Medulla oblongata (tissue), 1 donor: ENCODE measurements at regions not wholly inside any gene's neighbourhood (a gene's known extent, or its start where the extent isn't known, plus 50 kb on each side); places are given as distances from the start of the nearest gene placed in this dataset.
"Not testable (repeated sequence)": the region's sequence is repeated elsewhere in the genome, so short reads cannot be mapped to it uniquely, and the experiment has no call there.

Experiments used
- DNase-seq: peaks from one replicate; pipeline ENCODE4 v3.0.0-alpha.2; 2015; ENCODE audit errors: extremely low spot score

DNA sequence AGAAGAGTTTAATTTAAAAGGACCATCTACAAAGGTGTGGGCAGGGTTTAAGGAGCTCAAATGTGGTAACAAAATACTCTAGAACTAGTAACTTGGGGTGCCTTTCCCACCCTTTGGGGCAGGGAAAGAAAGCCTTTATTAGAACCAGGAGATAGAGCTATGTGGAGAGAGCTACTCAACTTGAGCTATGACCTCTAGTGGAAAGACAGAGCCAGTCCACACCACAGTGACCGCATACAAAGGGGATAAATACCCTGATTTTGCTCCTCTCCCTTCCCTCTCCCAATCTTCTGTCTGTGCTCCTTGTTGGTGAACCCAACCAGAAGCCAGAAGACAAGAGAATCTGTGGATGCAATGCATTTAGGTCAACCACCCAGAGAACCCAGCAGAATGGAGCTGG lies 54.4 kb upstream of the JAK1 start:
- no peak for DNase-seq

- DNase-seq = no peak
Measured at GRCh38 chr1:65021795-65022194, 55.4 kb upstream of the JAK1 start.

GRCh38 chr1:65022216-65022615 lies 55.9 kb upstream of the JAK1 start:
- DNase-seq = no peak

DNA sequence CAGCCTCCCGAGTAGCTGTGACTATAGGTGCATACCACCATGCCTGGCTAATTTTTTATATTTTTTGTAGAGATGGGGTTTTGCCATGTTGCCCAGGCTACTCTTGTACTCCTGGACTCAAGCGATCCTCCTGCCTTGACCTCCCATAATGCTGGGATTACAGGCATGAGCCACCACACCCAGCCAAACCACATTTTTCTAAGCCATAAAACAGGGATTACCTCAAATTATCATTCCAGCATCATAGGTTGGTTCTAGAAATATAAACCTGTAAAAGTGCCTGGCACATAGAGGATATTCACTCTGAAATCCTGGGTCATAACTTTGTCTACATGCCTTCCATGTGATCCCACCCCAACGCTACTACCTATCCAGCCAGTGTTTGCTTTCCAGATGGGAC lies 59.4 kb upstream of the JAK1 start:
- no peak for DNase-seq

GRCh38 chr1:65026235-65026634 lies 59.9 kb upstream of the JAK1 start:
- no peak for DNase-seq

DNA sequence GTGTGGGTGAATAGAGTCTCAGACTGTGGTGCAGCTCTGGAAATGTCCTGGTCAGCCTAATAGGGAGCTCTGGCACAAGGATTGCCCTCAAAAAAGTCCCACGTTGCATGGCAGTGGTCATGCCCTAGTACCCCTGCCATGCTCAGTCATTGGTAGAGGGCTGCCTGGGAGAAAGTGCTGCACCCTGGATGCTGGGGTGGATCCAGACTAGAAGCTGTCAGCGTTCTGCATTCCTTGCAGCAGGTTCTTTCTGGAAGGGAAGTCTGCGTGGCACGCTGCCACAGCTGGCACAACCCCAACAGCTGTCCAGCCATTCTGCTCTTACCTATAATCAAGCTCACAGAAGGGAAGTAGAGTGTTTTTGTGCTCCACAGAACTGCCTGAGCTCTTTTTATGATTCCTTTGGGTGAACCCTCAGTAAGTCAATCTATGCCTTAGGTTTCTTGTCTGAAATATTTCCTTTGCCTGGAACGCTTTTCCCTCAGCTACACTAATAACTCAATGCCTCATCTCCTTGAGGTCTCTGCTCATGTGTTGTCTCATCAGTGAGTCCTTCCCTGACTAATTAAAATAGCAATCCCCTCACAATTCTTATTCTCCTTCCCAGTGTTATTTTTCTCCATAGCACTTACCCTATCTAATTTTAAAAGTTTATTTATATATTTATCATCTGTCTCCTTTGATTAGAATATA lies 61.5 kb upstream of the JAK1 start:
- peak; percentile 23 for DNase-seq

- DNase-seq = not testable (repeated sequence)
Measured at GRCh38 chr1:65029434-65029833, 63.1 kb upstream of the JAK1 start.

- not testable (repeated sequence) for DNase-seq
Measured at GRCh38 chr1:65034879-65035278, 68.5 kb upstream of the JAK1 start.

- DNase-seq = no peak
Measured at GRCh38 chr1:65036570-65037051, 70.3 kb upstream of the JAK1 start.

DNA sequence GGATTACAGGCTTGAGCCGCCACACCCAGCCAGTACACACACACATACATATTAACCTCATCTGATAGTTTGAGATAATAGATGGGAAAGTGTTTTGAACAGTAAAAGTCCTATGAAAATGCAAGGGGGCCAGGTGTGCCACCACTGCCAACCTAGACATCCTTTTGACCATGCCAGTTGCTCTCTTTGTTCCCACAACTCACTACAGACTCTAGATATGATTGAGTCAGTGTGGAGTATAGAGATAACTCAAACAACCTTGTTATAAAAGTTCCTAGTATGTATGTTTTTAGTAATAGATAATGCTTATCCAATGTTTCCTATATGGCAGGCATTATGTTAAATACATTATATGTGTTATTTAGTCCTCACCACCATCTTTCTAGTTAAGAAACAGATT lies 72.7 kb upstream of the JAK1 start:
- DNase-seq = no peak

- no peak for DNase-seq
Measured at GRCh38 chr1:65039508-65039907, 73.2 kb upstream of the JAK1 start.

DNA sequence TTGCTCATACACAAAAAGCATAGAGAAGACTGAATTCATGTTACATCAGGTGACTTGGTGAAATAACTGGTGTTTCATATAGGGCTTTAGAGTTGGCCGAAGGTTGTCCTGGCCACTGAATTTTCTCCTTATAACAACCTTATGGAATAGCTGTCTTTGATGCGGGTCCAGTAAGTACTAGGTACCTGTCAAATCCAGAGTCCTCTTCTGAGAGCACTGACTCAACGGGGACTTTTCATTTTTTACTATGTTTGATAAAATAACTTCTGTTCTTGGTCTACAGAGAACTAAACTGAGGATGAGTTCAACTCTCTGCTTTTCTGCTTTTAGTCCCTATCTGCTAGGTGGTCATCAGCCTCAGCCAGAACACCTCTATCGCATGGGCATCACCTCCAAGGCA lies 76.1 kb upstream of the JAK1 start:
- DNase-seq = no peak

GRCh38 chr1:65044411-65044810 lies 78.1 kb upstream of the JAK1 start:
- no peak for DNase-seq

- DNase-seq = no peak
Measured at GRCh38 chr1:65045022-65045817, 78.9 kb upstream of the JAK1 start.

- no peak for DNase-seq
Measured at GRCh38 chr1:65048335-65048734, 82.0 kb upstream of the JAK1 start.

DNA sequence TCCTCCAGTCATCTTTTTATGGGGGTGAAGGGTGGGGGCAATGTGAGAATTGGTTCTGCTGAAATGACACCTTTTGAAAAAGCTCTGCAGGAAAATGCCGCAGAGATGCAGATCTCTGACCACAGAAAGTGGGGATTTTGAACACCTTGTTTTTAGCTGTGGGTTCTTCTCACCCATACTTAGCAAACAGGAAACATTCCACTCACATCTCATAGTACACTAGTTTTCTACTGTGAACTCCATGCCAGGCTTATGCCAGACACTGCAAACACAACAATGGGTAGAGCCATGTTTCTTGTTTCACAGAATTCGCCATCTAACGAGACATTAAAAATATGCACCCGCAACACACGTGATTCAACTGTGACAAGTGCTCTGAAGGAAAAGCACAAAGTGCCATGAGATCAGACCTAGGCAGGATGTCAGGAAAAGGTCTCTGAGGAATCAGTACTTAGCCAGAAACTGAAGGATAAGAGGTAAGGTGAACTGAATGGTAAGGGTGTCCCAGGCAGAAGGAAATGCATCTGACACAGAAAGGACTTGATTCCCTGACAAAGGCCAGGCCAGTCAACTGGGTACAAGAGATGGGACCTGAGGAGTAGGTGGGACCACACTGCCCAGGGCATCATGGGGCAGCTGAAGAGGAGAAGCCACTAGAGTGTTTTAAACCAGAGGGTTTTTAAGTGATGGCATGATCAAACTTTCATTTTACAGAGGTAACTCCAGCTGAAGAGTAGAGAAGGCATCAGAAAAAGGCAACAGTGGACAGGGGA lies 83.8 kb upstream of the JAK1 start:
- no peak for DNase-seq

- DNase-seq = no peak
Measured at GRCh38 chr1:65050735-65051134, 84.4 kb upstream of the JAK1 start.

- no peak for DNase-seq
Measured at GRCh38 chr1:65054481-65054880, 88.1 kb upstream of the JAK1 start.

DNA sequence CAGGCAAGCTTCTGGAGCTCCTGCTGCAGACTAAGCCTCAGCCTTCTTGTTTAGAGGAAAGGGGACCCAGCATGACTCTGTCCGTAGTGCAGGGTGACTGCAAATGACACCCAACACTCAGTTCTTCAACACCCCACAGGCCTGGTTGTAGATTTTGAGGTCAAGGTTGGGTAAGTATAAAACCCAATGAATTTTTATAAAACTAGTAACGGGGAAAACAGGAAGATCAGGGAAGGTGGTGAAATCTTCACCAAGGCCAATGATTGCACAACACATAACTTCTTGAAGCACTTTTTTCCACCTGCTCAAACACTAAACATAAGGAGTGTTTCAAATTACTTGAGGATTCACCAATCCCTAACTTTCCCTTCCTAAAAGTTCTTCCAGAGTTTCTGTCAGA lies 89.4 kb upstream of the JAK1 start:
- no peak for DNase-seq

GRCh38 chr1:65056234-65056633 lies 89.9 kb upstream of the JAK1 start:
- DNase-seq = peak; percentile 45

GRCh38 chr1:65056866-65057265 lies 90.5 kb upstream of the JAK1 start:
- DNase-seq = no peak

GRCh38 chr1:65059930-65060538 lies 88.0 kb upstream of the AK4 start:
- DNase-seq = peak; percentile 58
